GM18526 (cell line): ENCODE measurements at regions not wholly inside any gene's neighbourhood (a gene's known extent, or its start where the extent isn't known, plus 50 kb on each side); places are given as distances from the start of the nearest gene placed in this dataset.

Experiments
- POLR2A ChIP-seq: IDR thresholded peaks from 3 replicates; pipeline ENCODE4 v1.6.1; 2011; ENCODE audit not compliant: insufficient read length; ENCODE audit errors: extremely low read depth

DNA sequence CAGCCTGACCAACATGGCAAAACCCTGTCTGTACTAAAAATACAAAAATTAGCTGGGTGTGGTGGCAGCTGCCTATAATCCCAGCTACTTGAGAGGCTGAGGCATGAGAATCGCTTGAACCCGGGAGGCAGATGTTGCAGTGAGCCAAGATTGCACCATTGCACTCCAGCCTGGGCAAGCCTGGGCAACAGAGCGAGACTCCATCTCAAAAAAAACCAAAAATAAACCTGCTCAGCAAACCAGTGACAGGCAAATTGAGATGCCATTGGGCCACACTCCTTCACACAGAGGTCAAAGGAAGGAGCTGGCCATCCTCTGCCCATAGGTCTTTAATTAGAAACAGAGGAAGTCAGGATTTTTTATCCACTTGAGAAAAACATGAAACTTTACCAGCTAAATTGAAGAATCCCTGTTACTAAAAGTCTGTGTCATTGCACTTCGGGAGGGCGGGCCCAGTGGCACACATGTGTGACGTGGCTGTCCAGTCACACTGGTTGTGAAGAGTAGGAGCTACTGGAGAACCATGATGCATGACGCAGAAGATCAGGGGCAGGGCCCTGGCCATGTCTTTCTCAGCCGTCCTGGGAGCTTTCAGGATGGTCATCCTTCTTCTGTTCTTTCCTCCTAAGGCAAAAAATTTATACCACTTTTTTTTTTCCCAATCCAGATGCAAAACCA lies 118.3 kb upstream of the ZNF438 start:
- no peak for TF ChIP-seq POLR2A

- TF ChIP-seq POLR2A, result no peak
These were observed 119.6 kb upstream of the ZNF438 start for GRCh38 chr10:31151301-31151700.

DNA sequence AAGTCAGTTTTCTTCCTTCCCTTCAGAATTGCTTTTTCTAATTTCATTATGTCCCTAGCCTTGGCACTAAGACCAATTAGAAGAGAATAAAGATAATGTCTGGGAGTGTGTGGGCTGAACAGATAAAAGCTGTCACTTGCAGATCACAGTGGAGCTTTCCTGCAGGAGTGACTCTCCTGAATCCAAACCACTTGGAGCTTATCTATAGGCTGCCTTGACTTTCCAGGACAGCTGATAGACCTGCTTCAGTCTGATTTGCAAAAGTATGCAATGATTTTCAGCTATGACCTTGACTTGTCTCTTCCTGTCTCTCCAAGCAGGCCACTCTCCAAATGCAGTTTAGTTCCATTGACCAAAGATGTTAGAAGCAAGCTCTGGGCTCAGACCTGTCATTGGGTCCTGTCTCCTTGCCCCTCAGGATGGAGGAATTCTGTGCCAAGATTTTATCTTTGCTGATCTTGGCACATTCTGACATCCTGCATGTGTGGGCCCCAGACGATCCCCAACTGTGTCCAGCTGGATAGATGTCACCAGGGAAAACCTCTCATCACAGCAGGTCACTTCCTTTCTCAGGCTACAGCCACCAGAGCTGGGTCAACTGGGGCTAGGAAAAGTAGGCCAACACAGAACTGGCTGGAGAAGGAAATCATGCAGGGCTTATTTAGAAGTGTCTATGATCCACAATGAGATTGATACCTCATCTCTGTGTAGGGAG lies 120.9 kb upstream of the ZNF438 start:
- no peak for TF ChIP-seq POLR2A

- TF ChIP-seq POLR2A, result no peak
These were observed 121.5 kb upstream of the ZNF438 start for GRCh38 chr10:31153161-31153560.

- no peak for TF ChIP-seq POLR2A
These were observed 122.0 kb upstream of the ZNF438 start for GRCh38 chr10:31153692-31154091.

- no peak for TF ChIP-seq POLR2A
These were observed 123.3 kb upstream of the ZNF438 start for GRCh38 chr10:31154996-31155395.

DNA sequence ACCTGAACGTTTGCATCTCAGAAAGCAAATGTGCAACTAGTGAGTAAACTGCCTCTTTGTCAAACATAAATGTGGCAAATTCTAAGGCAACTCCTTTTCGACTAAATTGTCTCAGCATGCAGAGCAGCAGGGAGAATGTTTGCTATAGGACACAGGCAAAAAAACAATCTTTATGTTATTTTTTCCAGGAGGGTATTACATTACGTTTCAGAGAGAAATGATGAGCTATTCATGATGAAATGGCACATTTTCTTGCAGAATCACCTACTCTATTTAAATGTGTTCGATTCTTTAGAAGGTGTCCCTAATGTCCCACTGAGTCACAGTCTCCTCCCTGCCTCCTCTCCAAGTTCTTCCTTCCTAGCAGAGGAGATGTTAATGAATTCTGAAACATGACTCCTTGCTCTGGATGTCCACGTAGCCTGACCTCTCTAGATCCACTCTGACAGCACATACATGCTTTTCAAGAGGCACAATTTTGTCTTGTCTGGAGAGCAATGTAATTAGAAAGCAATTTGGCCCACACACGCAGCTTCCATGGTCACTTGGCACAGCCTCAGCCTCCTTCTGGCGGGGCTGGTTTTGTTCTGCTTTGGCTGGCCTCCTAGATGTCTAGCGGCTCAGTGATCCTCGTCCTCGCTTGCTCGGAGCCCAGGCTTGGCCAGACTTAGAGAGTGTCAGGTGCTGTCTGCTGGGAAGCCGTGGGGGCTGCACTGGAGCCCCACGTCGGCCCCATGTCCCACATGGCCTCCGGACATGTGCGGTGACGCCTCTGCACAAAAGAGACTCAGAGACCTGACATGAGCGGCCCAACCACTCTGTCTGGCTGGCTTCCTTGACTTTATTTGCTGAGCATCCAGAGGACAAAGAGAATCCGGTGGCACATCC lies 125.7 kb upstream of the ZNF438 start:
- no peak for TF ChIP-seq POLR2A

- no peak for TF ChIP-seq POLR2A
These were observed 126.5 kb upstream of the ZNF438 start for GRCh38 chr10:31158011-31158658.

DNA sequence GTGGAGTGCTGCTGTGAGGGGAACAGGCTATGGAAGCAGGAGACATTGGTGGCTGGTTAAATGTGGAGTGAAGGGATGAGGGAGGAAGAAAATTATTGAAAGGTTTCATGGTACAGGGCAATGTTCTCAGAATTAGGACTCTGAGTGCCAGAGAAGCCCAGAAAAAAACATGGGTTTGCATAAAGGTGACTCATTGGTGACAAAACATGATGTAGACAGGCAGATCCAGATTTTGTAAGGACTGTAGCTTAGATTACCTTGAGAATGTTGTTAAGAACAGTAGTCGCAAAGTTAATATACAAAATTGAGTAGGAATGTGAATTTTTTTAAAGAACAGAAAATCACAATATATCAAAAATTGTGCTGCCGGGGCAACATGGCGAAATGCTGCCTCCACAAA lies 134.9 kb upstream of the ZNF438 start:
- no peak for TF ChIP-seq POLR2A

DNA sequence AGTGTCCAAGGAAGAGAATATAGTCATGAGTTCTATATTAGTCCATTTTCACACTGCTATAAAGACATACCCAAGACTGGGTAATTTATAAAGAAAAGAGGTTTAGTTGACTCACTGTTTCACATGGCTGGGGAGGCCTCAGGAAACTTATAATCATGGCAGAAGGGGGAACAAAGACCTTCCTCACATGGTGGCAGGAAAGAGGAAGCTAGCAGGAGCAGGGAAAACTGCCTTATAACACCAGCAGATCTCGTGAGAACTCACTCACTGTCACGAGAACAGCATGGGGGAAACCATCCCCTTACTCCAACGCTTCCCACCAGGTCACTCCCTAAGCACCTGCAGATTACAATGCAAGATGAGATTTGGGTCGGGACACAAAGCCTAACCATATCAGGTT lies 139.0 kb upstream of the ZNF438 start:
- no peak for TF ChIP-seq POLR2A

- no peak for TF ChIP-seq POLR2A
These were observed 139.9 kb upstream of the ZNF438 start for GRCh38 chr10:31171402-31172083.

GRCh38 chr10:31172925-31173324 lies 141.3 kb upstream of the ZNF438 start:
- no peak for TF ChIP-seq POLR2A

GRCh38 chr10:31173752-31174151 lies 142.1 kb upstream of the ZNF438 start:
- no peak for TF ChIP-seq POLR2A

DNA sequence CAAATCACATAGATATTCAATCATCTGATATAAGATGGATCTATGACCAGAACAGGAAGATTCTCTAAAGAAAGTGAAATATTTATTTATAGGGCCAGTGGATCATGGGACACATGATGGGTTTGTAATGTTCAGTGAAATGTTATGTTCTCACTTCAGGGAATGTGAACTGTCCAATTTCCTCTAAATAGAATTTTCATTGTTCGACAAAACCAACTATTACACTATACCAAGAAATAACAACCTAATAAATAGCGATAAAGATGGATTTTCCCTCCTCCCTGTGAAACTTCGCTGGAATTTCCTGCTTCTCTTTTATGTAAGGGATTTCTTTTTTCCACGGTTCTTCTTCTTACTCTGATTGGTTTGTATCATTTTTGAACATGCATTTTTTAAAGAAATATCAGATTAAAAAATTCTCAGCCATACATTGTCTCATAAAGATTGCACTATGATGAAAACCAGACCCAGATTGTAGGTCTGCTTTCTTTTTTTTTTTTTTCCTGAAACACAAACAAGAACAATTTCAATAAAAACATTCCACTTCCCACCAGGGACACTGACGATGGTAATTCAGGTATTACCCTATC lies 139.8 kb upstream of the ZEB1 start:
- TF ChIP-seq POLR2A, result no peak
